GM12891 (cell line): ENCODE measurements at regions not wholly inside any gene's neighbourhood (a gene's known extent, or its start where the extent isn't known, plus 50 kb on each side); places are given as distances from the start of the nearest gene placed in this dataset.

ENCODE experiments used
- POLR2A ChIP-seq: IDR thresholded peaks from 2 replicates; pipeline ENCODE4 v1.6.1; 2011; ENCODE audit warnings: low read depth, low read length, control low read depth
- POLR2AphosphoS5 ChIP-seq: IDR thresholded peaks from 2 replicates; pipeline ENCODE4 v1.6.1; 2011; ENCODE audit warnings: low read depth, low read length, control low read depth
- SPI1 ChIP-seq: IDR thresholded peaks from 2 replicates; pipeline ENCODE4 v1.6.1; 2011; ENCODE audit warnings: low read depth, low read length, control low read depth
- TAF1 ChIP-seq: IDR thresholded peaks from 2 replicates; pipeline ENCODE4 v1.6.1; 2011; ENCODE audit warnings: low read depth, low read length, control low read depth

DNA sequence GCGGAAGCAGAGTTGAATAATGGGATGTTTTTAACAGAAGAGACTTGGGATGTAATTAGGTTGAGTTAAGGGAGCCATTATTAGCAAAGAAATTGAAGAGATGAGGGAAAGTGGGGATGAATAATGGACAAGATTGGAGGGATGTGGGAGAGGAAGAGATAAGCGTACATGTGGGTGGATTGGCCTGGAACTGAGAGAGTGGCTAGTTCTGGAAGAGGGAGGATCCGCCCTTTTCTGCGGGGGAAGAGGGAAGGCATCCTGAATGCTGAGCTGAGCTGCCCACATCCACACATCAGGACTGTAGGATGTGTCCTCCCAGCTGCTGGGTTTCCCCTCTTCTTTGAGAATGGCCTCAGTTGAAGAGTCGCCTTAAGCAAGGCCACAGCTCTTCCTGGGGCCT lies 68.3 kb upstream of the CADM1 start:
- TF ChIP-seq TAF1 (no peak), POLR2A (no peak), POLR2AphosphoS5 (no peak), SPI1 (no peak)
